ENCODE measurements at regions not wholly inside any gene's neighbourhood (a gene's known extent, or its start where the extent isn't known, plus 50 kb on each side); places are given as distances from the start of the nearest gene placed in this dataset.

GRCh38 chrX:40165861-40166260 lies 68.1 kb upstream of the BCOR start:
- TF ChIP-seq NR3C1 (IDR thresholded peaks at IDR 0.05), result no peak
- no peak for TF ChIP-seq KDM1A (IDR thresholded peaks at IDR 0.05; ENCODE audit: low read depth)
- no peak for TF ChIP-seq CTCF (IDR thresholded peaks at IDR 0.05)
- TF ChIP-seq HMGXB4 (CRISPR knock-in tag; IDR thresholded peaks at IDR 0.05; ENCODE audit: borderline replicate concordance), result no peak
- no peak for TF ChIP-seq E2F6 (IDR thresholded peaks at IDR 0.05; ENCODE audit: borderline replicate concordance, low read depth)
- no peak for TF ChIP-seq CEBPB (IDR thresholded peaks at IDR 0.05)
- TF ChIP-seq CBX8 (IDR thresholded peaks at IDR 0.05), result no peak
- TF ChIP-seq CHD2 (IDR thresholded peaks at IDR 0.05; ENCODE audit: low read length, partially characterized antibody), result no peak
- TF ChIP-seq POLR2A (IDR thresholded peaks at IDR 0.05; ENCODE audit: low read length), result no peak
- no peak for TF ChIP-seq EHMT2 (IDR thresholded peaks at IDR 0.05; ENCODE audit: low read depth)
- no peak for TF ChIP-seq EP300 (IDR thresholded peaks at IDR 0.05)
- no peak for TF ChIP-seq JUN (IDR thresholded peaks at IDR 0.05)
- TF ChIP-seq RCOR1 (IDR thresholded peaks at IDR 0.05; ENCODE audit: low read depth, low read length), result no peak
- no peak for TF ChIP-seq PBX3 (IDR thresholded peaks at IDR 0.05)
